Keratinocyte (primary cell): ENCODE measurements at regions not wholly inside any gene's neighbourhood (a gene's known extent, or its start where the extent isn't known, plus 50 kb on each side); places are given as distances from the start of the nearest gene placed in this dataset.
A peak's percentile ranks its signal among the peaks of the same experiment; 100 is the strongest.

Experiments
- DNase-seq: peaks from one replicate; pipeline ENCODE4 v3.0.0-alpha.2; 2011; ENCODE audit warnings: low read depth, missing footprints, low spot score
- FAIRE-seq: peaks from 2 replicates; lab custom pipeline; 2011; peaks lifted over from hg19 to GRCh38; lab: Jason Lieb, UNC
- H2AFZ ChIP-seq: 2 replicates; pipeline ENCODE4 v1.6.0; 2012; ENCODE audit warnings: low read length, control low read depth, inconsistent platforms; ENCODE audit not compliant: control insufficient read depth
- H3K27ac ChIP-seq: 2 replicates; pipeline ENCODE4 v1.5.1; 2011; ENCODE audit warnings: low read length; ENCODE audit not compliant: control insufficient read depth, insufficient read depth
- H3K27me3 ChIP-seq: 3 replicates; pipeline ENCODE4 v1.6.0; 2011; ENCODE audit warnings: low read length; ENCODE audit not compliant: control insufficient read depth, insufficient read depth; ENCODE audit errors: extremely low read depth
- H3K36me3 ChIP-seq, 2 experiments: 2 replicates in 1 of 2; 3 replicates in 1 of 2; pipeline ENCODE4 v1.5.1; 2011; ENCODE audit warnings: low read length in 2 of 2, mild to moderate bottlenecking in 1 of 2; ENCODE audit not compliant: control insufficient read depth in 2 of 2, insufficient read depth in 2 of 2; ENCODE audit errors: extremely low read depth in 1 of 2
- H3K4me1 ChIP-seq: 3 replicates; pipeline ENCODE4 v1.5.1; 2011; ENCODE audit warnings: low read length; ENCODE audit not compliant: control insufficient read depth, insufficient read depth; ENCODE audit errors: extremely low read depth
- H3K4me2 ChIP-seq: 3 replicates; pipeline ENCODE4 v1.6.0; 2011; ENCODE audit warnings: low read depth, low read length; ENCODE audit not compliant: control insufficient read depth, insufficient read depth; ENCODE audit errors: extremely low read depth
- H3K4me3 ChIP-seq, 3 experiments: fragments of 200-600 bp in 1 of 3; sonication (generic) in 1 of 3; 2 replicates in 2 of 3; 3 replicates in 1 of 3; pipeline ENCODE4 v1.5.1; 2011 to 2016; ENCODE audit warnings: low read length in 3 of 3, mild to moderate bottlenecking in 3 of 3, control low read depth in 2 of 3, inconsistent platforms in 1 of 3, low read depth in 1 of 3, mixed read lengths in 1 of 3, mixed run types in 1 of 3, moderate library complexity in 1 of 3; ENCODE audit not compliant: control insufficient read depth in 2 of 3, insufficient read depth in 2 of 3; ENCODE audit errors: extremely low read depth in 1 of 3
- H3K79me2 ChIP-seq: 2 replicates; pipeline ENCODE4 v1.6.0; 2012; ENCODE audit warnings: low read length; ENCODE audit not compliant: control insufficient read depth, insufficient read depth
- H3K9ac ChIP-seq: 3 replicates; pipeline ENCODE4 v1.6.0; 2011; ENCODE audit warnings: low read length; ENCODE audit not compliant: control insufficient read depth, insufficient read depth; ENCODE audit errors: extremely low read depth
- H3K9me1 ChIP-seq: 3 replicates; pipeline ENCODE4 v1.6.0; 2011; ENCODE audit warnings: low read length; ENCODE audit not compliant: control insufficient read depth, insufficient read depth; ENCODE audit errors: extremely low read depth
- H3K9me3 ChIP-seq: 2 replicates; pipeline ENCODE4 v1.5.1; 2012; ENCODE audit warnings: low read depth, low read length; ENCODE audit not compliant: control insufficient read depth
- H4K20me1 ChIP-seq: 3 replicates; pipeline ENCODE4 v1.6.0; 2011; ENCODE audit warnings: low read length; ENCODE audit not compliant: control insufficient read depth, insufficient read depth; ENCODE audit errors: extremely low read depth
- CTCF ChIP-seq, 3 experiments: IDR thresholded peaks in 1 of 3; conservative IDR thresholded peaks in 1 of 3; optimal IDR thresholded peaks in 1 of 3; 2 replicates in 2 of 3; 3 replicates in 1 of 3; pipeline versions ENCODE3 to v1.5.1; 2011; ENCODE audit warnings: low read length in 3 of 3, mild to moderate bottlenecking in 3 of 3, moderate library complexity in 2 of 3, control low read depth in 1 of 3, inconsistent platforms in 1 of 3; ENCODE audit not compliant: insufficient read depth in 2 of 3; ENCODE audit errors: extremely low read depth in 1 of 3
- EZH2 ChIP-seq: IDR thresholded peaks from one replicate; pipeline ENCODE4 v1.6.1; 2012; ENCODE audit warnings: inconsistent platforms, mild to moderate bottlenecking, low read length, moderate library complexity
- dilution Hi-C: fragments of 300-500 bp; cut with MboI; formaldehyde crosslinking; loops from one replicate; pipeline ENCODE4 v1.7.0; 2020; ENCODE audit warnings: low sequenced_read_pairs; ENCODE audit not compliant: extremely low pct_ligation_motif_present

DNA sequence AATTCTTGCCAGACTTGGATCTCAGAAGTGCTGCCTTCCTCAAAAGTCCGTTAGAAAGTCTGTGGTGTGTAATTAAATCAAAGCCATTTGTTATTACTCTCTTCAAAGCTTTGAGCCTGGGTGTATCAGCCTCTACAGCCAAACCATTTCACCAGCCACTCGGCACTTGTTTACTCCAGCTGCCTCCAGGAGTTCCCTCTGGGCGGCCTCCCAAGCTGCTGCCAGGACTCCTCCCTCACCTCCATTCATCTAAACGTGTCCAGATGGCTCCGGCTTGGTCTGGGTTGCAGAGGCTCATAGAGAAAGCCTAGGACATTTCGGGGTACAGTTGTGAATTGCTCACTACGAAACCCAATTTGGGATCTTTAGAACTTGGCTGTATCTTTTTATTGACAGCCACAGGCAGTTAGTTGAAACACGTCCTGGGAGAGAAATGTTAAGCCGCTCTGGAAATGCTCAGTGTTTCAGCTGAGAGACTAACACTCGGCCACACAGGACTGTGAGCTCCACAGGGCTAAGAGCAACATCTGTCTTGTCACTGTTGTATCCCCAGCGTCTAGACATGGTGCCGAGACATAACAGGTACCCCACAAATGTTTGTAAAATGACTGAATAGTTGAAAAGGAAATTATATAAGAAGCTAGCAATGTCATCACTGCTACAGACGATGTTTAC lies 116.9 kb upstream of the NGF start:
- Histone ChIP-seq H3K9ac (no peak overlapping the region), H2AFZ (peak overlapping the region; percentile 51), H3K79me2 (no peaks in the 10 kb centered on the region), H3K27me3 (no peaks in the 10 kb centered on the region), H3K4me2 (peak overlapping the region; percentile 22), H3K27ac (no peak overlapping the region), H3K9me3 (no peaks in the 10 kb centered on the region), H3K4me1 (peaks cover 3% of the 10 kb centered on the region), H3K4me3 (no peak overlapping the region), H4K20me1 (no peaks in the 10 kb centered on the region), H3K36me3 (no peaks in the 10 kb centered on the region), H3K9me1 (no peaks in the 10 kb centered on the region)
- TF ChIP-seq EZH2, result no peak
- DNase-seq (no peak), FAIRE-seq (peak; percentile 41)
- dilution Hi-C loops, result loop anchor here (25.0 kb wide), 1 partner anchor 318 kb away; no protein-coding TSS in a partner anchor

GRCh38 chr1:115453666-115454065 lies 115.6 kb upstream of the NGF start:
- TF ChIP-seq CTCF (optimal IDR thresholded peaks at IDR 0.05 in 1 of 3, IDR thresholded peaks at IDR 0.05 in 1 of 3, conservative IDR thresholded peaks at IDR 0.05 in 1 of 3; ENCODE audit: extremely low read depth in 1 of 3, insufficient read depth in 2 of 3, low read length in 3 of 3) (no peak), EZH2 (no peak)

More at GRCh38 chr1:115453666-115454065, 115.6 kb upstream of the NGF start:
- dilution Hi-C loops, result loop anchor here (25.0 kb wide), 1 partner anchor 316 kb away; no protein-coding TSS in a partner anchor
- Histone ChIP-seq H3K4me1 (peaks cover 3% of the 10 kb centered on the region), H3K9me3 (no peaks in the 10 kb centered on the region), H3K9ac (no peak overlapping the region), H3K4me3 (no peak overlapping the region), H3K79me2 (no peaks in the 10 kb centered on the region), H3K9me1 (no peaks in the 10 kb centered on the region), H3K27me3 (no peaks in the 10 kb centered on the region), H2AFZ (no peak overlapping the region), H3K4me2 (no peak overlapping the region), H3K27ac (no peak overlapping the region), H4K20me1 (no peaks in the 10 kb centered on the region), H3K36me3 (no peaks in the 10 kb centered on the region)
- FAIRE-seq (no peak), DNase-seq (no peak)
